Loucy (cell line): ENCODE measurements at regions not wholly inside any gene's neighbourhood (a gene's known extent, or its start where the extent isn't known, plus 50 kb on each side); places are given as distances from the start of the nearest gene placed in this dataset.

ENCODE experiments used
- H2AFZ ChIP-seq: fragments of 200-600 bp; sonication (generic); 2 replicates; pipeline ENCODE4 v1.6.0; 2016; ENCODE audit warnings: antibody characterized with exemption, mild to moderate bottlenecking, low read length, moderate library complexity
- H3F3A ChIP-seq: fragments of 200-600 bp; 2 replicates; pipeline ENCODE4 v1.6.0; 2016; ENCODE audit warnings: antibody characterized with exemption, low read depth, mild to moderate bottlenecking
- H3K27me3 ChIP-seq: fragments of 200-600 bp; sonication (generic); 2 replicates; pipeline ENCODE4 v1.6.1; 2014; ENCODE audit warnings: low read length, mild to moderate bottlenecking; ENCODE audit not compliant: insufficient read depth, poor library complexity, severe bottlenecking
- H3K36me3 ChIP-seq: fragments of 200-600 bp; sonication (generic); 2 replicates; pipeline ENCODE4 v1.6.1; 2016; ENCODE audit warnings: low read length; ENCODE audit not compliant: insufficient read depth
- H3K4me1 ChIP-seq: fragments of 200-600 bp; sonication (generic); 2 replicates; pipeline ENCODE4 v1.5.1; 2014; ENCODE audit warnings: low read length, mild to moderate bottlenecking; ENCODE audit not compliant: insufficient read depth, poor library complexity, severe bottlenecking
- H3K4me2 ChIP-seq: fragments of 200-600 bp; sonication (generic); 2 replicates; pipeline ENCODE4 v1.6.0; 2014; ENCODE audit warnings: antibody characterized with exemption, low read length, low read depth, mild to moderate bottlenecking; ENCODE audit not compliant: poor library complexity, severe bottlenecking
- H3K4me3 ChIP-seq: fragments of 200-600 bp; sonication (generic); 2 replicates; pipeline ENCODE4 v1.5.1; 2014; ENCODE audit warnings: low read length, mild to moderate bottlenecking, mixed read lengths; ENCODE audit not compliant: poor library complexity, severe bottlenecking
- H3K79me2 ChIP-seq: fragments of 200-600 bp; sonication (generic); 2 replicates; pipeline ENCODE4 v1.6.1; 2014; ENCODE audit warnings: low read length; ENCODE audit not compliant: insufficient read depth
- H3K9ac ChIP-seq: fragments of 200-600 bp; sonication (generic); 2 replicates; pipeline ENCODE4 v1.6.0; 2014; ENCODE audit warnings: mild to moderate bottlenecking, low read depth, low read length, moderate library complexity; ENCODE audit not compliant: poor library complexity, severe bottlenecking
- H3K9me2 ChIP-seq: fragments of 200-600 bp; sonication (generic); replicated peaks from 2 replicates; pipeline ENCODE4 v1.6.1; 2016; ENCODE audit warnings: low read depth, low read length, mixed read lengths
- H3K9me3 ChIP-seq: fragments of 200-600 bp; sonication (generic); 2 replicates; pipeline ENCODE4 v1.6.1; 2014; ENCODE audit warnings: mild to moderate bottlenecking, antibody characterized with exemption, low read length, low read depth; ENCODE audit not compliant: insufficient read depth
- H4K20me1 ChIP-seq: fragments of 200-600 bp; sonication (generic); 2 replicates; pipeline ENCODE4 v1.6.0; 2014; ENCODE audit warnings: antibody characterized with exemption, low read length, mild to moderate bottlenecking; ENCODE audit not compliant: insufficient read depth, poor library complexity, severe bottlenecking
- EZH2phosphoT487 ChIP-seq: fragments of 200-600 bp; IDR thresholded peaks from 2 replicates; pipeline ENCODE4 v1.6.1; 2018; ENCODE audit warnings: antibody characterized with exemption, mild to moderate bottlenecking, moderate library complexity, borderline replicate concordance
- TF ChIP-seq, protein P1 (sequence below): fragments of 200-600 bp; sonication (generic); conservative IDR thresholded peaks from 2 replicates; pipeline ENCODE4 v1.5.1; 2014; ENCODE audit warnings: mild to moderate bottlenecking, antibody characterized with exemption, low read length

- no peak for TF ChIP-seq EZH2phosphoT487
- TF ChIP-seq, protein P1, sequence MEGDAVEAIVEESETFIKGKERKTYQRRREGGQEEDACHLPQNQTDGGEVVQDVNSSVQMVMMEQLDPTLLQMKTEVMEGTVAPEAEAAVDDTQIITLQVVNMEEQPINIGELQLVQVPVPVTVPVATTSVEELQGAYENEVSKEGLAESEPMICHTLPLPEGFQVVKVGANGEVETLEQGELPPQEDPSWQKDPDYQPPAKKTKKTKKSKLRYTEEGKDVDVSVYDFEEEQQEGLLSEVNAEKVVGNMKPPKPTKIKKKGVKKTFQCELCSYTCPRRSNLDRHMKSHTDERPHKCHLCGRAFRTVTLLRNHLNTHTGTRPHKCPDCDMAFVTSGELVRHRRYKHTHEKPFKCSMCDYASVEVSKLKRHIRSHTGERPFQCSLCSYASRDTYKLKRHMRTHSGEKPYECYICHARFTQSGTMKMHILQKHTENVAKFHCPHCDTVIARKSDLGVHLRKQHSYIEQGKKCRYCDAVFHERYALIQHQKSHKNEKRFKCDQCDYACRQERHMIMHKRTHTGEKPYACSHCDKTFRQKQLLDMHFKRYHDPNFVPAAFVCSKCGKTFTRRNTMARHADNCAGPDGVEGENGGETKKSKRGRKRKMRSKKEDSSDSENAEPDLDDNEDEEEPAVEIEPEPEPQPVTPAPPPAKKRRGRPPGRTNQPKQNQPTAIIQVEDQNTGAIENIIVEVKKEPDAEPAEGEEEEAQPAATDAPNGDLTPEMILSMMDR = peak; percentile 21; the same call in 1 of the 2 replicates
- no peaks in the 10 kb centered on the region for H3K79me2 ChIP-seq
- H3K9me2 ChIP-seq = no peaks in the 10 kb centered on the region
- H3K27me3 ChIP-seq = no peaks in the 10 kb centered on the region
- H4K20me1 ChIP-seq = no peaks in the 10 kb centered on the region
- H2AFZ ChIP-seq = no peak overlapping the region
- H3F3A ChIP-seq = no peaks in the 10 kb centered on the region
- no peak overlapping the region for H3K4me3 ChIP-seq
- H3K9me3 ChIP-seq = no peaks in the 10 kb centered on the region
- H3K9ac ChIP-seq = no peak overlapping the region
- no peaks in the 10 kb centered on the region for H3K36me3 ChIP-seq
- peak overlapping the region; percentile 25 for H3K4me2 ChIP-seq
- peaks cover 15% of the 10 kb centered on the region for H3K4me1 ChIP-seq
These were observed 453.7 kb downstream of the VRK1 start for GRCh38 chr14:97250931-97251330.

DNA sequence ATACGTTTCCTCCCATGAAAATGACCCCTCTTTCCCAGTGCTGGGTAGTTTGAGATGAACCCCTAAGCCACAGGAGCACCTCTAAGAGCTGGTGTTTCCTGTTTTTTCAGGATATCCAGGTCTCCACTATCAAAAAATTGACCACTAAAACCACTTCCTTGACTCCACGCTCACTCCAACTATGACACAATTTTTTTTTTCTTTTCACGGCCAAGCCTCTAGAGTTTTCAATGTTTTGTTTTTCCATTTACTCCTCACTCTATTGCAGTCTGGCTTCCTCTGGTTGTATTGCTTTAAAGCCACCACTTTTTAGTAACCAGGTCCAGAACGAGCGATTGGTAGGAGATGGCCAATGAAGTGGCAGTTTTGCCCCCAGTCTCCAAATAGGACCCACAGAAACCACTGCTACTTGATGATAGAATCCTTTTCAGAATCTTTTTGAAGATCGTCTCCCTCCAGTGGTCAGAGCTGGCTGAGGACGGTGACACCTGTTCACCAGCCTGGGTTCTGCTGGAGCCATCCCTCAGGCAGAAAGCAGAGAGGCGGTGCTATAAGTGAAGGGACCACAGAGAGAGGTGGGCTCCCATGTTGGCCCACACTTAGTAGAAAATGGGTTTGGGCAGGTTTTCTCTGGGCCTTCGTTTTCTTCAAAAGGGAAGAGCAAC is 454.4 kb downstream of the VRK1 start:
- Histone ChIP-seq H3K4me1 (peaks cover 15% of the 10 kb centered on the region), H3K4me3 (no peak overlapping the region)

GRCh38 chr14:97253756-97254155 is 456.6 kb downstream of the VRK1 start:
- H3F3A ChIP-seq = no peaks in the 10 kb centered on the region
- H3K4me3 ChIP-seq = no peak overlapping the region
- H3K9me3 ChIP-seq = no peaks in the 10 kb centered on the region
- no peaks in the 10 kb centered on the region for H3K9me2 ChIP-seq
- H3K4me2 ChIP-seq = no peak overlapping the region
- no peaks in the 10 kb centered on the region for H3K79me2 ChIP-seq
- TF ChIP-seq, protein P1 = no peak
- no peak for TF ChIP-seq EZH2phosphoT487
- H3K9ac ChIP-seq = no peak overlapping the region
- H3K36me3 ChIP-seq = no peaks in the 10 kb centered on the region
- no peaks in the 10 kb centered on the region for H4K20me1 ChIP-seq
- peaks cover 15% of the 10 kb centered on the region for H3K4me1 ChIP-seq
- H2AFZ ChIP-seq = no peak overlapping the region
- no peaks in the 10 kb centered on the region for H3K27me3 ChIP-seq

More for the DNA sequence above, 454.4 kb downstream of the VRK1 start:
- Histone ChIP-seq H4K20me1 (no peaks in the 10 kb centered on the region), H3K9ac (no peak overlapping the region), H3K4me2 (peak overlapping the region; percentile 25), H3K36me3 (no peaks in the 10 kb centered on the region), H3K9me3 (no peaks in the 10 kb centered on the region), H3K27me3 (no peaks in the 10 kb centered on the region), H3K79me2 (no peaks in the 10 kb centered on the region), H2AFZ (no peak overlapping the region), H3F3A (no peaks in the 10 kb centered on the region), H3K9me2 (no peaks in the 10 kb centered on the region)
- no peak for TF ChIP-seq EZH2phosphoT487
- TF ChIP-seq, protein P1 = peak; percentile 27
